K562 (cell line): ENCODE measurements at regions not wholly inside any gene's neighbourhood (a gene's known extent, or its start where the extent isn't known, plus 50 kb on each side); places are given as distances from the start of the nearest gene placed in this dataset.
A peak's percentile ranks its signal among the peaks of the same experiment; 100 is the strongest.

Experiments used
- AFF1 ChIP-seq, 2 experiments: fragments of 450-650 bp; IDR thresholded peaks; 2 replicates each; pipeline ENCODE4 v1.6.1; 2018; ENCODE audit warnings: mild to moderate bottlenecking in 2 of 2, low read depth in 1 of 2; ENCODE audit not compliant: partially characterized antibody in 2 of 2
- ARHGAP35 ChIP-seq: fragments of 450-650 bp; IDR thresholded peaks from 2 replicates; pipeline ENCODE4 v1.6.1; 2018; ENCODE audit not compliant: partially characterized antibody
- BCOR ChIP-seq: fragments of 450-650 bp; IDR thresholded peaks from 2 replicates; pipeline ENCODE4 v1.6.1; 2016
- CBFA2T2 ChIP-seq: fragments of 450-650 bp; conservative IDR thresholded peaks from 2 replicates; pipeline ENCODE4 v1.6.1; 2017; ENCODE audit warnings: mild to moderate bottlenecking
- DMBX1 ChIP-seq: fragments of 250-450 bp; sonication (Bioruptor Pico); IDR thresholded peaks from 2 replicates; pipeline ENCODE4 v1.8.0; 2022; ENCODE audit warnings: inconsistent platforms, mild to moderate bottlenecking, moderate library complexity, borderline replicate concordance
- ETS1 ChIP-seq: conservative IDR thresholded peaks from 2 replicates; pipeline ENCODE4 v1.6.1; 2011; ENCODE audit warnings: low read depth, mild to moderate bottlenecking, low read length; ENCODE audit not compliant: control insufficient read depth
- GTF2F1 ChIP-seq: IDR thresholded peaks from 2 replicates; pipeline ENCODE4 v1.6.1; 2011; ENCODE audit warnings: low read depth, low read length, improper control_type of control experiment
- ILK ChIP-seq: fragments of 450-650 bp; IDR thresholded peaks from 2 replicates; pipeline ENCODE4 v1.6.1; 2016; ENCODE audit warnings: missing genetic modification characterization, low read depth, mild to moderate bottlenecking, missing compliant biosample characterization, moderate library complexity, borderline replicate concordance
- JUNB ChIP-seq: fragments of 450-650 bp; formaldehyde crosslinking; conservative IDR thresholded peaks from 2 replicates; pipeline ENCODE4 v1.4.0; 2020; ENCODE audit warnings: mild to moderate bottlenecking
- LCOR ChIP-seq: sonication (generic); formaldehyde crosslinking; IDR thresholded peaks from 2 replicates; pipeline ENCODE4 v1.8.0; 2022; ENCODE audit warnings: mild to moderate bottlenecking, missing genetic modification reagents
- MEF2D ChIP-seq: conservative IDR thresholded peaks from 2 replicates; pipeline ENCODE4 v1.6.1; 2016; ENCODE audit warnings: low read depth, missing genetic modification characterization, missing compliant biosample characterization
- RAD51 ChIP-seq: fragments of 450-650 bp; IDR thresholded peaks from 2 replicates; pipeline ENCODE4 v1.7.1; 2016; ENCODE audit warnings: low read depth, mild to moderate bottlenecking, borderline replicate concordance
- RBFOX2 ChIP-seq: fragments of 200-400 bp; formaldehyde crosslinking; IDR thresholded peaks from 2 replicates; pipeline ENCODE4 v1.6.1; 2017; ENCODE audit warnings: low read depth, mild to moderate bottlenecking, low read length, moderate library complexity
- RBM22 ChIP-seq: fragments of 200-400 bp; formaldehyde crosslinking; IDR thresholded peaks from 2 replicates; pipeline ENCODE4 v1.6.1; 2018; ENCODE audit warnings: low read length, low read depth; ENCODE audit not compliant: poor library complexity, severe bottlenecking
- RBM25 ChIP-seq: fragments of 200-400 bp; formaldehyde crosslinking; IDR thresholded peaks from 2 replicates; pipeline ENCODE4 v1.6.1; 2018; ENCODE audit warnings: low read length, low read depth, moderate library complexity; ENCODE audit not compliant: severe bottlenecking
- SMAD4 ChIP-seq: fragments of 250-450 bp; sonication (Bioruptor Pico); conservative IDR thresholded peaks from 2 replicates; pipeline ENCODE4 v1.8.0; 2021; ENCODE audit warnings: inconsistent platforms, mild to moderate bottlenecking, moderate library complexity
- SMARCA4 ChIP-seq: fragments of 450-650 bp; IDR thresholded peaks from 2 replicates; pipeline ENCODE4 v1.6.1; 2016
- SMARCE1 ChIP-seq: fragments of 450-650 bp; IDR thresholded peaks from 2 replicates; pipeline ENCODE4 v1.7.1; 2016; ENCODE audit warnings: mild to moderate bottlenecking
- ZBTB33 ChIP-seq: sonication (generic); formaldehyde crosslinking; IDR thresholded peaks from 2 replicates; pipeline ENCODE4 v1.8.1; 2023; ENCODE audit warnings: mild to moderate bottlenecking, missing genetic modification reagents
- ZNF354B ChIP-seq: fragments of 250-450 bp; sonication (Bioruptor Pico); IDR thresholded peaks from 2 replicates; pipeline ENCODE4 v1.4.0; 2020
- ZNF41 ChIP-seq: fragments of 250-450 bp; sonication (Bioruptor Pico); conservative IDR thresholded peaks from 2 replicates; pipeline ENCODE4 v1.4.0; 2020; ENCODE audit warnings: mild to moderate bottlenecking
- TF ChIP-seq, protein P1 (sequence below): fragments of 450-650 bp; formaldehyde crosslinking; IDR thresholded peaks from 2 replicates; pipeline ENCODE4 v1.4.0; 2020; ENCODE audit warnings: mild to moderate bottlenecking, moderate library complexity

DNA sequence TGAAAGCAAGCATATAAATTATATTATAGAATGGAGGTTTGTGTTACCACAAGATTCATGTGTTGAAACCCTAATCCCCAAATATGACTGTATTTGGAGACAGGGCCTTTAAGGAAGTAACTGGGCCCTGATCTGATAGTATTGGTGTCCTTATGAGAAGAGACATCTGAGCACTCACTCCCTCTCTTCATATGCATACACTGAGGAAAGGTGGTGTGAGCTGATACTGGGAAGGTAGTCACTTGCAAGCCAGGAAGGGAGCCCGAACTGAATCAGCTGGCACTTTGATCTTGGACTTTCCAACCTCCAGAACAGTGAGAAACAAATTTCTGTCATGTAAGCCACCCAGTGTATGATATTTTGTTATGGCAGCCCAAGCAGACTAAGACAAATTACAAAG, 66.9 kb upstream of the RHOBTB1 start (continued):
- TF ChIP-seq GTF2F1, result no peak
- no peak for TF ChIP-seq BCOR
- TF ChIP-seq ZNF354B, result no peak
- no peak for TF ChIP-seq ZBTB33 (CRISPR knock-in tag)
- peak; percentile 49; the same call in 1 of the 2 replicates for TF ChIP-seq SMARCA4
- no peak for TF ChIP-seq AFF1 (IDR thresholded peaks at IDR 0.05; ENCODE audit: low read depth in 1 of 2, partially characterized antibody in 2 of 2)
- TF ChIP-seq RAD51, result no peak
- no peak for TF ChIP-seq ARHGAP35
- TF ChIP-seq DMBX1 (CRISPR knock-in tag), result no peak
- no peak for TF ChIP-seq JUNB (CRISPR knock-in tag)
- peak; percentile 38; the same call in 1 of the 2 replicates for TF ChIP-seq CBFA2T2
- TF ChIP-seq SMARCE1, result 0 out of 2 replicates have a peak, but pooled peaks have one; percentile 28
- TF ChIP-seq RBM22, result no peak
- TF ChIP-seq RBFOX2, result no peak
- no peak for TF ChIP-seq ZNF41 (CRISPR knock-in tag)
- no peak for TF ChIP-seq MEF2D (tag)
- 0 out of 2 replicates have a peak, but pooled peaks have one; percentile 13 for TF ChIP-seq SMAD4 (CRISPR knock-in tag)
- no peak for TF ChIP-seq RBM25
- TF ChIP-seq ETS1, result no peak
- TF ChIP-seq, protein P1, sequence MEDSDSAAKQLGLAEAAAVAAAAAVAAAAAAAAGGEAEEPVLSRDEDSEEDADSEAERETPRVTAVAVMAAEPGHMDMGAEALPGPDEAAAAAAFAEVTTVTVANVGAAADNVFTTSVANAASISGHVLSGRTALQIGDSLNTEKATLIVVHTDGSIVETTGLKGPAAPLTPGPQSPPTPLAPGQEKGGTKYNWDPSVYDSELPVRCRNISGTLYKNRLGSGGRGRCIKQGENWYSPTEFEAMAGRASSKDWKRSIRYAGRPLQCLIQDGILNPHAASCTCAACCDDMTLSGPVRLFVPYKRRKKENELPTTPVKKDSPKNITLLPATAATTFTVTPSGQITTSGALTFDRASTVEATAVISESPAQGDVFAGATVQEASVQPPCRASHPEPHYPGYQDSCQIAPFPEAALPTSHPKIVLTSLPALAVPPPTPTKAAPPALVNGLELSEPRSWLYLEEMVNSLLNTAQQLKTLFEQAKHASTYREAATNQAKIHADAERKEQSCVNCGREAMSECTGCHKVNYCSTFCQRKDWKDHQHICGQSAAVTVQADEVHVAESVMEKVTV, result no peak
- TF ChIP-seq ILK (tag), result no peak
- no peak for TF ChIP-seq LCOR (CRISPR knock-in tag)
